ENCODE measurements at regions not wholly inside any gene's neighbourhood (a gene's known extent, or its start where the extent isn't known, plus 50 kb on each side); places are given as distances from the start of the nearest gene placed in this dataset.

DNA sequence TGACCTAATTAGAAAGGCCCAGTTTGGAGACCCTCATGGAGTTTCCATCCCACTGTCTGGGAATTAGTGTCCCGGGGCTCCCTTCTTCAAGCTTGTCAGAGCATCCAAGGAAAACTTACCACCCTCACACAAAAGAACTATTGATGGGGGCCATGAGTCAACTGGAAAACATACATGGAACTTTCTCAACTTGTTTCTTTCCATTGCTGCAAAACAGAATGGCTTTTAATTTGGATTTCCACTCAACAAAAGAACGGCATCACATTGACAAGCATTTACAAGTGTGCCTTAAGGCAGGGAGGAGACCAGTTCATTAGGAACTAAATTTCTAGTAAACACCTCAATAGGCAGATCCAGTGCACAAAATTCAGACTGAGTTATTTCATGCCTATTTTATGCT is 289.1 kb upstream of the PREP start:
- no peak overlapping the region for H3K4me3 ChIP-seq (ENCODE audit: low read depth, low read length)
- TF ChIP-seq, protein P1, sequence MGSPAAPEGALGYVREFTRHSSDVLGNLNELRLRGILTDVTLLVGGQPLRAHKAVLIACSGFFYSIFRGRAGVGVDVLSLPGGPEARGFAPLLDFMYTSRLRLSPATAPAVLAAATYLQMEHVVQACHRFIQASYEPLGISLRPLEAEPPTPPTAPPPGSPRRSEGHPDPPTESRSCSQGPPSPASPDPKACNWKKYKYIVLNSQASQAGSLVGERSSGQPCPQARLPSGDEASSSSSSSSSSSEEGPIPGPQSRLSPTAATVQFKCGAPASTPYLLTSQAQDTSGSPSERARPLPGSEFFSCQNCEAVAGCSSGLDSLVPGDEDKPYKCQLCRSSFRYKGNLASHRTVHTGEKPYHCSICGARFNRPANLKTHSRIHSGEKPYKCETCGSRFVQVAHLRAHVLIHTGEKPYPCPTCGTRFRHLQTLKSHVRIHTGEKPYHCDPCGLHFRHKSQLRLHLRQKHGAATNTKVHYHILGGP (tag by site-specific recombination; IDR thresholded peaks at IDR 0.05) = no peak
- TF ChIP-seq ZNF391 (tag by site-specific recombination; IDR thresholded peaks at IDR 0.05; ENCODE audit: borderline replicate concordance, low read depth) (no peak), ZNF169 (tag by site-specific recombination; IDR thresholded peaks at IDR 0.05) (no peak), ZNF610 (tag by site-specific recombination; IDR thresholded peaks at IDR 0.05; ENCODE audit: borderline replicate concordance) (no peak), ZBTB1 (tag by site-specific recombination; IDR thresholded peaks at IDR 0.05) (no peak), ZNF560 (tag by site-specific recombination; IDR thresholded peaks at IDR 0.05; ENCODE audit: borderline replicate concordance) (no peak), ZNF433 (tag by site-specific recombination; IDR thresholded peaks at IDR 0.05; ENCODE audit: low read depth) (no peak), KLF16 (tag by site-specific recombination; IDR thresholded peaks at IDR 0.05) (no peak), IKZF3 (tag by site-specific recombination; IDR thresholded peaks at IDR 0.05) (no peak), ZNF792 (tag by site-specific recombination; IDR thresholded peaks at IDR 0.05) (no peak), BCL11A (tag by site-specific recombination; IDR thresholded peaks at IDR 0.05; ENCODE audit: low read depth) (no peak), YY1 (tag by site-specific recombination; IDR thresholded peaks at IDR 0.05) (no peak), ZSCAN16 (tag by site-specific recombination; IDR thresholded peaks at IDR 0.05) (no peak), ZNF843 (tag by site-specific recombination; IDR thresholded peaks at IDR 0.05) (no peak), ZNF292 (tag by site-specific recombination; IDR thresholded peaks at IDR 0.05; ENCODE audit: borderline replicate concordance, low read depth) (no peak), ZNF473 (tag by site-specific recombination; IDR thresholded peaks at IDR 0.05) (no peak), WT1 (tag by site-specific recombination; IDR thresholded peaks at IDR 0.05) (no peak), ZNF777 (tag by site-specific recombination; IDR thresholded peaks at IDR 0.05; ENCODE audit: borderline replicate concordance) (no peak), ZNF202 (tag by site-specific recombination; IDR thresholded peaks at IDR 0.05; ENCODE audit: borderline replicate concordance) (no peak)
- TF ChIP-seq, protein P2, sequence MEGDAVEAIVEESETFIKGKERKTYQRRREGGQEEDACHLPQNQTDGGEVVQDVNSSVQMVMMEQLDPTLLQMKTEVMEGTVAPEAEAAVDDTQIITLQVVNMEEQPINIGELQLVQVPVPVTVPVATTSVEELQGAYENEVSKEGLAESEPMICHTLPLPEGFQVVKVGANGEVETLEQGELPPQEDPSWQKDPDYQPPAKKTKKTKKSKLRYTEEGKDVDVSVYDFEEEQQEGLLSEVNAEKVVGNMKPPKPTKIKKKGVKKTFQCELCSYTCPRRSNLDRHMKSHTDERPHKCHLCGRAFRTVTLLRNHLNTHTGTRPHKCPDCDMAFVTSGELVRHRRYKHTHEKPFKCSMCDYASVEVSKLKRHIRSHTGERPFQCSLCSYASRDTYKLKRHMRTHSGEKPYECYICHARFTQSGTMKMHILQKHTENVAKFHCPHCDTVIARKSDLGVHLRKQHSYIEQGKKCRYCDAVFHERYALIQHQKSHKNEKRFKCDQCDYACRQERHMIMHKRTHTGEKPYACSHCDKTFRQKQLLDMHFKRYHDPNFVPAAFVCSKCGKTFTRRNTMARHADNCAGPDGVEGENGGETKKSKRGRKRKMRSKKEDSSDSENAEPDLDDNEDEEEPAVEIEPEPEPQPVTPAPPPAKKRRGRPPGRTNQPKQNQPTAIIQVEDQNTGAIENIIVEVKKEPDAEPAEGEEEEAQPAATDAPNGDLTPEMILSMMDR (tag by site-specific recombination; IDR thresholded peaks at IDR 0.05) = no peak
- H3K4me1 ChIP-seq (ENCODE audit: control insufficient read depth, insufficient read depth, low read length) = no peaks in the 10 kb centered on the region
- no peaks in the 10 kb centered on the region for H3K36me3 ChIP-seq (ENCODE audit: control insufficient read depth in 2 of 2, insufficient read depth in 1 of 2, low read length in 2 of 2)
- H3K9me3 ChIP-seq (ENCODE audit: control insufficient read depth, insufficient read depth, low read depth, low read length) = no peaks in the 10 kb centered on the region
- ChIA-PET CTCF (interaction anchor here (0.7 kb wide), 1 partner anchor 593 kb away, joined by 3 read pairs; no protein-coding TSS in a partner anchor), POLR2A (interaction anchor here (0.6 kb wide), 1 partner anchor 384 kb away, joined by 3 read pairs; no protein-coding TSS in a partner anchor)
- no peak overlapping the region for H3K27ac ChIP-seq (ENCODE audit: extremely low read depth, low read depth, low read length)

DNA sequence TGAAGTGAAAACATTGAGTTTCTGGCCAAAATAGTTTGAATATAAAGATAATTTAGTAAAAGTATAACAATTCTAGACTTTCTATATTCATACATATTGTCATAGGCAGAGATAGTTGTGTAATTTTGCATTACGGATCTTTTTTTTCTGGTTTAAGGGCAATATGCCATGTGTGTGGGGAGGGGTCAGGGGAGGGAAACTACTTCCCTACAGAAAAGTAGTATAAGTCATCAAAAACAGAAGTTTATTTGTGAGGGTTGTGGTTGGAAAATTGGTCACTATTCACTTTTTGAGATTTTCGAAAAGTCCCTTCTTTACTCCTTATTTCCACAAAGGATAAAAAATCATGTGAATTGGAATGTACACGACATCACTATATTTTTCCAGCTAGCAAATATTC is 288.2 kb upstream of the PREP start:
- no peaks in the 10 kb centered on the region for H3K9me3 ChIP-seq (ENCODE audit: control insufficient read depth, insufficient read depth, low read depth, low read length)
- no peaks in the 10 kb centered on the region for H3K36me3 ChIP-seq (ENCODE audit: control insufficient read depth in 2 of 2, insufficient read depth in 1 of 2, low read length in 2 of 2)
- no peak overlapping the region for H3K27ac ChIP-seq (ENCODE audit: extremely low read depth, low read depth, low read length)
- no peaks in the 10 kb centered on the region for H3K4me1 ChIP-seq (ENCODE audit: control insufficient read depth, insufficient read depth, low read length)
- H3K4me3 ChIP-seq (ENCODE audit: low read depth, low read length) = no peak overlapping the region
- ChIA-PET CTCF (no interaction called here), POLR2A (no interaction called here)
- TF ChIP-seq ZNF211 (tag by site-specific recombination; IDR thresholded peaks at IDR 0.05; ENCODE audit: low read depth) = no peak
- TF ChIP-seq, protein P3, sequence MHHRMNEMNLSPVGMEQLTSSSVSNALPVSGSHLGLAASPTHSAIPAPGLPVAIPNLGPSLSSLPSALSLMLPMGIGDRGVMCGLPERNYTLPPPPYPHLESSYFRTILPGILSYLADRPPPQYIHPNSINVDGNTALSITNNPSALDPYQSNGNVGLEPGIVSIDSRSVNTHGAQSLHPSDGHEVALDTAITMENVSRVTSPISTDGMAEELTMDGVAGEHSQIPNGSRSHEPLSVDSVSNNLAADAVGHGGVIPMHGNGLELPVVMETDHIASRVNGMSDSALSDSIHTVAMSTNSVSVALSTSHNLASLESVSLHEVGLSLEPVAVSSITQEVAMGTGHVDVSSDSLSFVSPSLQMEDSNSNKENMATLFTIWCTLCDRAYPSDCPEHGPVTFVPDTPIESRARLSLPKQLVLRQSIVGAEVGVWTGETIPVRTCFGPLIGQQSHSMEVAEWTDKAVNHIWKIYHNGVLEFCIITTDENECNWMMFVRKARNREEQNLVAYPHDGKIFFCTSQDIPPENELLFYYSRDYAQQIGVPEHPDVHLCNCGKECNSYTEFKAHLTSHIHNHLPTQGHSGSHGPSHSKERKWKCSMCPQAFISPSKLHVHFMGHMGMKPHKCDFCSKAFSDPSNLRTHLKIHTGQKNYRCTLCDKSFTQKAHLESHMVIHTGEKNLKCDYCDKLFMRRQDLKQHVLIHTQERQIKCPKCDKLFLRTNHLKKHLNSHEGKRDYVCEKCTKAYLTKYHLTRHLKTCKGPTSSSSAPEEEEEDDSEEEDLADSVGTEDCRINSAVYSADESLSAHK (tag by site-specific recombination; IDR thresholded peaks at IDR 0.05) = no peak
- TF ChIP-seq ZNF777 (tag by site-specific recombination; IDR thresholded peaks at IDR 0.05; ENCODE audit: borderline replicate concordance) = no peak
- TF ChIP-seq ZNF404 (tag by site-specific recombination; IDR thresholded peaks at IDR 0.05) = no peak
- TF ChIP-seq, protein P4, sequence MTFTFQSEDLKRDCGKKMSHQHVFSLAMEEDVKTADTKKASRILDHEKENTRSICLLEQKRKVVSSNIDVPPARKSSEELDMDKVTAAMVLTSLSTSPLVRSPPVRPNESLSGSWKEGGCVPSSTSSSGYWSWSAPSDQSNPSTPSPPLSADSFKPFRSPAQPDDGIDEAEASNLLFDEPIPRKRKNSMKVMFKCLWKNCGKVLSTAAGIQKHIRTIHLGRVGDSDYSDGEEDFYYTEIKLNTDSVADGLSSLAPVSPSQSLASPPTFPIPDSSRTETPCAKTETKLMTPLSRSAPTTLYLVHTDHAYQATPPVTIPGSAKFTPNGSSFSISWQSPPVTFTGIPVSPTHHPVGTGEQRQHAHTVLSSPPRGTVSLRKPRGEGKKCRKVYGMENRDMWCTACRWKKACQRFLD (tag by site-specific recombination; IDR thresholded peaks at IDR 0.05) = no peak
- TF ChIP-seq, protein P5, sequence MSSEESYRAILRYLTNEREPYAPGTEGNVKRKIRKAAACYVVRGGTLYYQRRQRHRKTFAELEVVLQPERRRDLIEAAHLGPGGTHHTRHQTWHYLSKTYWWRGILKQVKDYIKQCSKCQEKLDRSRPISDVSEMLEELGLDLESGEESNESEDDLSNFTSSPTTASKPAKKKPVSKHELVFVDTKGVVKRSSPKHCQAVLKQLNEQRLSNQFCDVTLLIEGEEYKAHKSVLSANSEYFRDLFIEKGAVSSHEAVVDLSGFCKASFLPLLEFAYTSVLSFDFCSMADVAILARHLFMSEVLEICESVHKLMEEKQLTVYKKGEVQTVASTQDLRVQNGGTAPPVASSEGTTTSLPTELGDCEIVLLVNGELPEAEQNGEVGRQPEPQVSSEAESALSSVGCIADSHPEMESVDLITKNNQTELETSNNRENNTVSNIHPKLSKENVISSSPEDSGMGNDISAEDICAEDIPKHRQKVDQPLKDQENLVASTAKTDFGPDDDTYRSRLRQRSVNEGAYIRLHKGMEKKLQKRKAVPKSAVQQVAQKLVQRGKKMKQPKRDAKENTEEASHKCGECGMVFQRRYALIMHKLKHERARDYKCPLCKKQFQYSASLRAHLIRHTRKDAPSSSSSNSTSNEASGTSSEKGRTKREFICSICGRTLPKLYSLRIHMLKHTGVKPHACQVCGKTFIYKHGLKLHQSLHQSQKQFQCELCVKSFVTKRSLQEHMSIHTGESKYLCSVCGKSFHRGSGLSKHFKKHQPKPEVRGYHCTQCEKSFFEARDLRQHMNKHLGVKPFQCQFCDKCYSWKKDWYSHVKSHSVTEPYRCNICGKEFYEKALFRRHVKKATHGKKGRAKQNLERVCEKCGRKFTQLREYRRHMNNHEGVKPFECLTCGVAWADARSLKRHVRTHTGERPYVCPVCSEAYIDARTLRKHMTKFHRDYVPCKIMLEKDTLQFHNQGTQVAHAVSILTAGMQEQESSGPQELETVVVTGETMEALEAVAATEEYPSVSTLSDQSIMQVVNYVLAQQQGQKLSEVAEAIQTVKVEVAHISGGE (tag by site-specific recombination; conservative IDR thresholded peaks at IDR 0.05; ENCODE audit: low read depth) = no peak
- TF ChIP-seq ZNF2 (tag by site-specific recombination; IDR thresholded peaks at IDR 0.05) = no peak
- TF ChIP-seq PRDM1 (tag by site-specific recombination; IDR thresholded peaks at IDR 0.05) = no peak
